HCT116 (cell line): ENCODE measurements at regions not wholly inside any gene's neighbourhood (a gene's known extent, or its start where the extent isn't known, plus 50 kb on each side); places are given as distances from the start of the nearest gene placed in this dataset.

Experiments used
- ATAC-seq: fragments of 200-7000 bp; cut with Tn5 transposase; 2 replicates; pipeline ENCODE4 v1.9.1; 2020; ENCODE audit warnings: mild to moderate bottlenecking, moderate library complexity
- BruUV-seq: library from RNA; stranded (reverse); fragments of 400-500 nt; replicated peaks from 2 replicates; lab custom pipeline; 2021; lab: Mats Ljungman, UMichigan
- CTCF ChIA-PET: fragments of 300-600 bp; sonication (Branson Sonifier 250); formaldehyde crosslinking; loops from one replicate; lab custom pipeline; 2021; ENCODE audit warnings: antibody characterized with exemption; lab: Charles Lee
- POLR2A ChIA-PET: fragments of 300-600, 350-600 bp; sonication (Branson Sonifier 250); formaldehyde crosslinking; loops from one replicate; lab custom pipeline; 2021; ENCODE audit warnings: antibody characterized with exemption; lab: Charles Lee
- RAD21 ChIA-PET, 2 experiments: fragments of 300-600 bp; sonication (Branson Sonifier 250); formaldehyde crosslinking; loops; one replicate each; lab custom pipeline; 2023; ENCODE audit warnings: low total read pairs in 2 of 2; ENCODE audit not compliant: uncharacterized antibody in 2 of 2, unreplicated experiment in 2 of 2, low non-redundant PET in 1 of 2; lab: Charles Lee
- DNase-seq: peaks from one replicate; pipeline ENCODE4 v3.0.0-alpha.2; 2010; ENCODE audit warnings: low read depth, low spot score
- H2AFZ ChIP-seq: fragments of 200-600 bp; shearing (Covaris generic), sonication (generic); 2 replicates; pipeline ENCODE4 v1.6.1; 2017; ENCODE audit warnings: low read depth, mixed run types, mixed read lengths, antibody characterized with exemption, low read length; ENCODE audit not compliant: poor library complexity, severe bottlenecking
- H3K27ac ChIP-seq: 2 replicates; pipeline ENCODE4 v1.5.1; 2012; ENCODE audit warnings: low read depth, low read length
- H3K27me3 ChIP-seq: fragments of 200-600 bp; sonication (generic); 2 replicates; pipeline ENCODE4 v1.6.1; 2016; ENCODE audit warnings: mixed run types, low read length, mixed read lengths; ENCODE audit not compliant: insufficient read depth
- H3K36me3 ChIP-seq, 2 experiments: fragments of 200-500 bp in 1 of 2; fragments of 200-600 bp in 1 of 2; sonication (Bioruptor generic) in 1 of 2; sonication (generic) in 1 of 2; 2 replicates each; pipeline versions ENCODE4 v1.5.1 to v1.6.1; 2014 to 2016; ENCODE audit warnings: low read length in 2 of 2, inconsistent platforms in 1 of 2, mixed read lengths in 1 of 2, mixed run types in 1 of 2; ENCODE audit not compliant: insufficient read depth in 2 of 2, control insufficient read depth in 1 of 2
- H3K4me1 ChIP-seq, 2 experiments: fragments of 200-600 bp in 1 of 2; sonication (generic) in 1 of 2; 2 replicates each; pipeline versions ENCODE4 v1.5.1 to v1.6.1; 2012 to 2017; ENCODE audit warnings: low read length in 2 of 2, inconsistent platforms in 1 of 2, mild to moderate bottlenecking in 1 of 2, mixed read lengths in 1 of 2, mixed run types in 1 of 2, moderate library complexity in 1 of 2; ENCODE audit not compliant: insufficient read depth in 2 of 2, control insufficient read depth in 1 of 2
- H3K4me2 ChIP-seq: fragments of 200-600 bp; sonication (generic); 2 replicates; pipeline ENCODE4 v1.6.1; 2017; ENCODE audit warnings: mixed run types, low read length, mixed read lengths
- H3K4me3 ChIP-seq, 2 experiments: fragments of 200-600 bp in 1 of 2; sonication (generic) in 1 of 2; replicated peaks in 1 of 2; 2 replicates each; pipeline ENCODE4 v1.5.1; 2011 to 2016; ENCODE audit warnings: low read length in 2 of 2, control low read depth in 1 of 2, low read depth in 1 of 2, mild to moderate bottlenecking in 1 of 2, mixed read lengths in 1 of 2, mixed run types in 1 of 2
- H3K79me2 ChIP-seq: fragments of 200-600 bp; sonication (generic); 2 replicates; pipeline ENCODE4 v1.6.1; 2017; ENCODE audit warnings: mild to moderate bottlenecking, mixed run types, low read length, moderate library complexity, mixed read lengths; ENCODE audit not compliant: insufficient read depth
- H3K9ac ChIP-seq: fragments of 200-600 bp; sonication (generic); 2 replicates; pipeline ENCODE4 v1.6.1; 2016; ENCODE audit warnings: low read length, mixed read lengths
- H3K9me2 ChIP-seq: fragments of 200-600 bp; sonication (generic), shearing (Covaris generic); 2 replicates; pipeline ENCODE4 v1.6.1; 2017; ENCODE audit warnings: mixed run types, mild to moderate bottlenecking, moderate library complexity; ENCODE audit not compliant: insufficient read depth
- H3K9me3 ChIP-seq, 2 experiments: fragments of 200-500 bp in 1 of 2; fragments of 200-600 bp in 1 of 2; sonication (Bioruptor generic) in 1 of 2; sonication (generic) in 1 of 2; 2 replicates each; pipeline ENCODE4 v1.6.1; 2014 to 2017; ENCODE audit warnings: low read length in 2 of 2, mixed read lengths in 2 of 2, inconsistent platforms in 1 of 2, low read depth in 1 of 2, mild to moderate bottlenecking in 1 of 2, mixed run types in 1 of 2, moderate library complexity in 1 of 2; ENCODE audit not compliant: control insufficient read depth in 1 of 2, insufficient read depth in 1 of 2
- H4K20me1 ChIP-seq: fragments of 200-600 bp; sonication (generic), shearing (Covaris generic); 2 replicates; pipeline ENCODE4 v1.6.1; 2017; ENCODE audit warnings: mixed run types, mild to moderate bottlenecking, moderate library complexity; ENCODE audit not compliant: insufficient read depth
- ATF3 ChIP-seq: IDR thresholded peaks from 2 replicates; pipeline ENCODE4 v1.6.1; 2012
- CEBPB ChIP-seq: IDR thresholded peaks from 2 replicates; pipeline ENCODE4 v1.6.1; 2012; ENCODE audit warnings: low read depth
- EGR1 ChIP-seq: IDR thresholded peaks from 2 replicates; pipeline ENCODE4 v1.6.1; 2012; ENCODE audit warnings: low read depth
- ELF1 ChIP-seq: IDR thresholded peaks from 2 replicates; pipeline ENCODE4 v1.6.1; 2012; ENCODE audit warnings: low read depth, borderline replicate concordance
- EZH2phosphoT487 ChIP-seq: fragments of 200-600 bp; IDR thresholded peaks from 2 replicates; pipeline ENCODE4 v1.6.1; 2018; ENCODE audit warnings: antibody characterized with exemption, borderline replicate concordance
- JUND ChIP-seq: IDR thresholded peaks from 2 replicates; pipeline ENCODE4 v1.6.1; 2012
- POLR2A ChIP-seq: IDR thresholded peaks from 2 replicates; pipeline ENCODE4 v1.7.0; 2011; ENCODE audit warnings: borderline replicate concordance; ENCODE audit not compliant: insufficient read depth, insufficient read length; ENCODE audit errors: extremely low read depth
- POLR2AphosphoS5 ChIP-seq: IDR thresholded peaks from 2 replicates; pipeline ENCODE4 v1.6.1; 2011; ENCODE audit warnings: mild to moderate bottlenecking, low read depth, low read length, moderate library complexity
- REST ChIP-seq: IDR thresholded peaks from 2 replicates; pipeline ENCODE4 v1.6.1; 2012; ENCODE audit warnings: low read depth
- SIN3A ChIP-seq: IDR thresholded peaks from 2 replicates; pipeline ENCODE4 v1.6.1; 2012; ENCODE audit warnings: low read depth
- SP1 ChIP-seq: IDR thresholded peaks from 2 replicates; pipeline ENCODE4 v1.6.1; 2012; ENCODE audit warnings: low read depth
- ZFX ChIP-seq: fragments of 450-650 bp; IDR thresholded peaks from 2 replicates; pipeline ENCODE4 v1.6.1; 2017
- ZNF274 ChIP-seq: fragments of 200-500 bp; sonication (Bioruptor generic); IDR thresholded peaks from 2 replicates; pipeline ENCODE4 v1.6.1; 2014; ENCODE audit warnings: mild to moderate bottlenecking, low read depth, low read length, inconsistent platforms
- intact Hi-C: fragments of 100-400 bp; cut with micrococcal nuclease; formaldehyde crosslinking; loops from 2 replicates; pipeline ENCODE4 v1.10.0; 2022

DNA sequence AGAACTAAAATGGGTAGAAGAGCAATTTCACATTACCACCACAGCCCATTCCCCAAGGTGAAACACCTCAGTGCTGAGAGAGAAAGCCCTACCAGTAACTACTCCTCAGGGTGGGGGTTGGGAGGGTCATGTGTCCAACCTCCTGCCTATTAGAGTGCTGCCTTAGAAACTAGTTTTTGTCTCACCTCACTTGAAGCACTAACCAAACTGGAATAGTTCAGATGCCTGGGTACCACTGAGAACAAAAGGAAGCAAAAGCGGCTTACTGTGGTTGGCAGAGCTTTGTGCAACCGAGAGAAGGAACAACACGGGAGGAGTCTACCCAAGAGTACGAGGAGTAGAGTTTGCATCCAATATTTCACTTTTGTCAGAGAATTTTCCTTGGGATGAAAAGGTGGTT lies 1207.5 kb upstream of the ADGRL2 start:
- Histone ChIP-seq H3K79me2 (no peaks in the 10 kb centered on the region), H3K9me3 (no peaks in the 10 kb centered on the region; a peak in 1 of 4 replicates), H3K9ac (no peak overlapping the region), H3K4me1 (no peaks in the 10 kb centered on the region; a peak in 1 of 4 replicates), H4K20me1 (no peaks in the 10 kb centered on the region), H2AFZ (no peak overlapping the region), H3K9me2 (no peaks in the 10 kb centered on the region), H3K4me3 (no peak overlapping the region), H3K27ac (no peak overlapping the region), H3K36me3 (no peaks in the 10 kb centered on the region), H3K4me2 (no peak overlapping the region), H3K27me3 (no peaks in the 10 kb centered on the region)
- CTCF ChIA-PET: no interaction called here
- ATAC-seq (no peak), DNase-seq (no peak)
- RAD21 ChIA-PET: no interaction called here
- intact Hi-C loops: loop anchor here (10.0 kb wide), 1 partner anchor 298 kb away; no protein-coding TSS in a partner anchor
- no TSS peak for BruUV-seq
- POLR2A ChIA-PET: no interaction called here
- TF ChIP-seq ATF3: no peak
- TF ChIP-seq, all 23 proteins: peak for 0

DNA sequence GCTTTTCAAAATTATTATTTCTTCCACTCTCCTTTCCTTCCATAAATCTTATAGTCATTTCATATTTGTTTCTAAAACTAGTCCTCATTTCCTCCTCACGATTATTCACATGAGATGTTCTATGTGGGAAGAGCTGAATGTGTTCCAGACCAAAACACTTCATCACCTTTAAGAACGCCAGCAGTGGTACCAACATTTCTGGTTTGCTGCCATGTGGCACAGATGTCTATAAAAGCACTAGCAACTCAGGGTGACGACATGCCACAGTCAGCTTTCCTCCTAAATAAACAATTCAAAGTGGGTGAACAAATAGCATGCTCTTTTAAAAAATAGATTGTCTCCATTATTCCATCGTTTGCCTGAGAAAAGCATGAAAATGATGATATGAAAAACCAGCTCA lies 1217.8 kb upstream of the ADGRL2 start:
- Histone ChIP-seq H3K27ac (no peak overlapping the region), H3K4me1 (no peaks in the 10 kb centered on the region), H3K4me2 (no peak overlapping the region), H3K4me3 (no peak overlapping the region), H3K27me3 (no peaks in the 10 kb centered on the region), H3K9me3 (no peaks in the 10 kb centered on the region), H4K20me1 (no peaks in the 10 kb centered on the region), H3K9me2 (no peaks in the 10 kb centered on the region), H3K9ac (no peak overlapping the region), H3K79me2 (no peaks in the 10 kb centered on the region), H2AFZ (no peak overlapping the region), H3K36me3 (no peaks in the 10 kb centered on the region)
- BruUV-seq: no TSS peak
- no peak for TF ChIP-seq CEBPB
- TF ChIP-seq EZH2phosphoT487: no peak
- no peak for TF ChIP-seq REST
- no peak for TF ChIP-seq JUND
- no peak for TF ChIP-seq ELF1
- no peak for TF ChIP-seq EGR1
- no peak for TF ChIP-seq SP1
- TF ChIP-seq ZFX: no peak
- no peak for TF ChIP-seq POLR2A
- TF ChIP-seq POLR2AphosphoS5: no peak
- TF ChIP-seq SIN3A: no peak
- no peak for TF ChIP-seq ATF3
- TF ChIP-seq ZNF274: no peak
- intact Hi-C loops: no loop called here
- POLR2A ChIA-PET: no interaction called here
- RAD21 ChIA-PET: no interaction called here
- DNase-seq (no peak), ATAC-seq (no peak)
- CTCF ChIA-PET: no interaction called here
